HFFc6 (cell line): ENCODE measurements at regions not wholly inside any gene's neighbourhood (a gene's known extent, or its start where the extent isn't known, plus 50 kb on each side); places are given as distances from the start of the nearest gene placed in this dataset.
A peak's percentile ranks its signal among the peaks of the same experiment; 100 is the strongest.

Source experiments
- DNase-seq: peaks from one replicate; pipeline ENCODE4 v3.0.0-alpha.2; 2018
- H3K27ac Mint-ChIP-seq: 2 replicates; pipeline ENCODE4 v1.8.0; 2020; ENCODE audit warnings: mild to moderate bottlenecking, mixed read lengths
- H3K27me3 Mint-ChIP-seq: 2 replicates; pipeline ENCODE4 v1.8.0; 2021; ENCODE audit warnings: mild to moderate bottlenecking, moderate library complexity, mixed read lengths; ENCODE audit not compliant: insufficient read depth
- H3K36me3 Mint-ChIP-seq: 2 replicates; pipeline ENCODE4 v1.8.0; 2021; ENCODE audit warnings: low read depth, mixed read lengths
- H3K4me1 Mint-ChIP-seq: 2 replicates; pipeline ENCODE4 v1.8.0; 2020; ENCODE audit warnings: low read depth, mixed read lengths
- H3K4me3 Mint-ChIP-seq: 2 replicates; pipeline ENCODE4 v1.8.0; 2020; ENCODE audit warnings: mild to moderate bottlenecking, moderate library complexity, mixed read lengths
- H3K9me3 Mint-ChIP-seq: 2 replicates; pipeline ENCODE4 v1.8.0; 2020; ENCODE audit warnings: mild to moderate bottlenecking, mixed read lengths
- CTCF ChIP-seq: fragments of 200-600 bp; sonication (generic); IDR thresholded peaks from 2 replicates; pipeline ENCODE4 v1.5.0; 2021; ENCODE audit warnings: antibody characterized with exemption, mild to moderate bottlenecking

GRCh38 chr12:59927032-59927431 lies 331.2 kb downstream of the SLC16A7 start:
- peaks cover 35% of the 10 kb centered on the region for H3K4me1 Mint-ChIP-seq
- TF ChIP-seq CTCF: no peak
- H3K27ac Mint-ChIP-seq: no peak overlapping the region
- H3K27me3 Mint-ChIP-seq: no peaks in the 10 kb centered on the region; the same call in 1 of the 2 replicates
- H3K36me3 Mint-ChIP-seq: peaks cover 17% of the 10 kb centered on the region; the same call in 1 of the 2 replicates
- H3K9me3 Mint-ChIP-seq: peaks cover 14% of the 10 kb centered on the region
- DNase-seq: no peak
- no peak overlapping the region for H3K4me3 Mint-ChIP-seq

- Mint-ChIP-seq H3K27ac (peak overlapping the region; percentile 76; the same call in 1 of the 2 replicates), H3K27me3 (no peaks in the 10 kb centered on the region), H3K36me3 (peaks cover 17% of the 10 kb centered on the region; the same call in 1 of the 2 replicates), H3K9me3 (peaks cover 21% of the 10 kb centered on the region), H3K4me3 (no peak overlapping the region), H3K4me1 (peaks cover 35% of the 10 kb centered on the region)
- TF ChIP-seq CTCF: no peak
- no peak for DNase-seq
These were observed 332.6 kb downstream of the SLC16A7 start for GRCh38 chr12:59928416-59928815.

- Mint-ChIP-seq H3K9me3 (peaks cover 21% of the 10 kb centered on the region), H3K4me1 (peaks cover 37% of the 10 kb centered on the region), H3K27ac (peak overlapping the region; percentile 76), H3K4me3 (no peak overlapping the region), H3K27me3 (no peaks in the 10 kb centered on the region), H3K36me3 (peaks cover 17% of the 10 kb centered on the region; the same call in 1 of the 2 replicates)
- peak; percentile 84 for DNase-seq
- TF ChIP-seq CTCF: no peak
These were observed 333.3 kb downstream of the SLC16A7 start for GRCh38 chr12:59929110-59929509.

- Mint-ChIP-seq H3K4me1 (peaks cover 42% of the 10 kb centered on the region), H3K9me3 (peaks cover 21% of the 10 kb centered on the region), H3K27me3 (no peaks in the 10 kb centered on the region), H3K4me3 (no peak overlapping the region), H3K36me3 (peaks cover 17% of the 10 kb centered on the region; the same call in 1 of the 2 replicates), H3K27ac (no peak overlapping the region)
- no peak for DNase-seq
- no peak for TF ChIP-seq CTCF
These were observed 338.7 kb downstream of the SLC16A7 start for GRCh38 chr12:59934486-59934885.

GRCh38 chr12:59936534-59936933 lies 340.7 kb downstream of the SLC16A7 start:
- Mint-ChIP-seq H3K36me3 (no peaks in the 10 kb centered on the region), H3K4me1 (peaks cover 57% of the 10 kb centered on the region), H3K27me3 (no peaks in the 10 kb centered on the region), H3K27ac (no peak overlapping the region), H3K4me3 (no peak overlapping the region), H3K9me3 (0 out of 2 replicates have a peak, but pooled peaks cover 11% of the 10 kb centered on the region)
- no peak for TF ChIP-seq CTCF
- no peak for DNase-seq

- Mint-ChIP-seq H3K4me3 (no peak overlapping the region), H3K4me1 (peaks cover 63% of the 10 kb centered on the region), H3K27me3 (no peaks in the 10 kb centered on the region), H3K9me3 (0 out of 2 replicates have a peak, but pooled peaks cover 6% of the 10 kb centered on the region), H3K27ac (no peak overlapping the region), H3K36me3 (no peaks in the 10 kb centered on the region)
- no peak for TF ChIP-seq CTCF
- DNase-seq: no peak
These were observed 341.3 kb downstream of the SLC16A7 start for GRCh38 chr12:59937148-59937547.
